GM12874 (cell line): ENCODE measurements at regions not wholly inside any gene's neighbourhood (a gene's known extent, or its start where the extent isn't known, plus 50 kb on each side); places are given as distances from the start of the nearest gene placed in this dataset.

Experiments
- TF ChIP-seq, protein P1 (sequence below): IDR thresholded peaks from 2 replicates; pipeline ENCODE4 v1.5.1; 2011; ENCODE audit warnings: low read depth, mild to moderate bottlenecking, control low read depth, low read length, moderate library complexity; ENCODE audit not compliant: insufficient read depth

DNA sequence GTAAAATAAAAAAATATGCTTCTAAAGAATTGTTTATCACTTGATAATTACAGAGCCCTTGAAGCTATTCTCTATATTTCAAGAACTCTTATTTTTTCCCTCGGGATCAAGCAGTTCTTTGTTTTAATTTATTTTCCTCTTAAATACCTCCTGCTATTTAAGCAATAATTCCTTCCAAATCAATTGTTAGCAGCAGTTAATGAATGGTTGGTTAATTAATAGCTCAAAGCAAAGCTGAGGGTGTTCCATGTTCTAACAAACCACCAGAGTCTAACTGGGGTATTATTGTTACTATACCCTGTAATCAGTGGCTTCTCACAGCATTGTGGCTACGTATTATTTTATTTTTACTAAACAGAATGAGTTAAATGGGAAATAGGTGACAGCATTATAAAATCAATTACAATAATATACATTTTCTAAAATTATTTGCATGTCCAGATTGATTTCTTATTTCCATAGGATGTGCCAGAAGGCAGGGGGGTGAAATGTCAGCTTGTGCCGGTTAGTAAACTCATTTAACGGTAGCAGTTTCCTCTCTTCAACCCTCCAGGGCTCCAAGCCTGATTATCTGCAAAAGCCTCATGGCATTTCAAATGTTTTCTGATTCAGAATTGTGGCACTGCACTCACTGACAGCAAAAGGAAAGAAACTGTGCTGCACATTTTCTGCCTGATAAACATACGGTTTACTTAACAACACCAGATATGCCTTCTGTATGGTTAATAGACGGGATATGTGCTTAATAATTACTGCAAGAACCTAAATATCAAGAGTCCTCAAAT, 286.9 kb upstream of the EMCN start:
- TF ChIP-seq, protein P1, sequence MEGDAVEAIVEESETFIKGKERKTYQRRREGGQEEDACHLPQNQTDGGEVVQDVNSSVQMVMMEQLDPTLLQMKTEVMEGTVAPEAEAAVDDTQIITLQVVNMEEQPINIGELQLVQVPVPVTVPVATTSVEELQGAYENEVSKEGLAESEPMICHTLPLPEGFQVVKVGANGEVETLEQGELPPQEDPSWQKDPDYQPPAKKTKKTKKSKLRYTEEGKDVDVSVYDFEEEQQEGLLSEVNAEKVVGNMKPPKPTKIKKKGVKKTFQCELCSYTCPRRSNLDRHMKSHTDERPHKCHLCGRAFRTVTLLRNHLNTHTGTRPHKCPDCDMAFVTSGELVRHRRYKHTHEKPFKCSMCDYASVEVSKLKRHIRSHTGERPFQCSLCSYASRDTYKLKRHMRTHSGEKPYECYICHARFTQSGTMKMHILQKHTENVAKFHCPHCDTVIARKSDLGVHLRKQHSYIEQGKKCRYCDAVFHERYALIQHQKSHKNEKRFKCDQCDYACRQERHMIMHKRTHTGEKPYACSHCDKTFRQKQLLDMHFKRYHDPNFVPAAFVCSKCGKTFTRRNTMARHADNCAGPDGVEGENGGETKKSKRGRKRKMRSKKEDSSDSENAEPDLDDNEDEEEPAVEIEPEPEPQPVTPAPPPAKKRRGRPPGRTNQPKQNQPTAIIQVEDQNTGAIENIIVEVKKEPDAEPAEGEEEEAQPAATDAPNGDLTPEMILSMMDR = no peak

DNA sequence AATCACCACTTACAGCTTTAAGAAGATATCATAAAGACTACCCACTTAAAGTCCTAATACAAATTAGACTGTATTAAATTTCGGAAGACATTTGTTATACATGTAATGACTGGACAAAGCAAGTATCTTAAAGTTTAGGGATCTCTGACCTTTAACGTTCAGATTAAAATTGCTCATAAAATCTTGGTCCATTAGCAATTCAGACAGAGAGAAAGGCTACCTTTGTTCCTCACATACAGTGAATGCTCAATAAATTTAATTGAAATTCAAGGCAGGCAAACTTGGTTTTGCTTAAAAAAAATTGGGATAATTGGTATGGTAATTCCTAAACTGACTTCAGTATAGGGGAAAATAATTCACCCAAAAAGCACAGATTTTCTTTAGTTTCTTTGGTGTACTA, 285.9 kb upstream of the EMCN start:
- TF ChIP-seq, protein P1 = no peak

DNA sequence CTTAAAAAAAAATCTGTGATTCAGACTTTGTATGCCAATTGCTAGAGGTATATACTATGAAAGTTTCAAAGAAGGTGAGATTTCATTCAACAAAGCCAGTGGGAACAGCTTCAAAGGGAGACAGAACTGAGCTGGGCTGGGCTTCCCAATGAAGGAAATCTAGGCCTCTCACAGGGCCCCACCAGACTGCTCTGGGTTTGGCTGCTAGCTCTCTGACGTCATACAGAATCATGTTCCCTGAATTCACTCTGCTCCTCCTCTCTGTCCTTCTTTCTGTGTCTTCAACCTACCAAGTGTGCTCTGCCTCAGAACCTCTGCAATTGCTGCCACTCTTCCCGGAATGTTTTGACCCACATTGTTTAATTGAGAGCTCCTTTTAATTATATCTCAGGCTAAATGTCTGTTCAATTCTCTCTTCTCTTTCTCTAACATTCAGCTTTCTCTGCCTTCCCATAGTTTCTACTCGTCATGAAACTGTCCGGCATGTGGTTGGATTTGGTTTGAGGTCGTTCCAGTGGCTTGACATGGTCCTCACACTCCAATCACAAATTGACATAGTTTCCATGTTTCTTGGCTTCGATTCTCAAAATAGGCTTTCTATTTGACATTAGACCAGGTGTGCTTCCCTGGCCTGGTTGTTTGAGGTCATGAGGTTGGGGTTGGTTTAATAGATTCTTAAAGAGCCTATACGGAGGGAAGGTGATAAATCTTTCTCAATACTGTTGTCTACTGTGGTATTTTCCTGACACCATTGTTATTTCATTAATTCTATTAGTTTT, 282.1 kb upstream of the EMCN start:
- TF ChIP-seq, protein P1 = no peak

DNA sequence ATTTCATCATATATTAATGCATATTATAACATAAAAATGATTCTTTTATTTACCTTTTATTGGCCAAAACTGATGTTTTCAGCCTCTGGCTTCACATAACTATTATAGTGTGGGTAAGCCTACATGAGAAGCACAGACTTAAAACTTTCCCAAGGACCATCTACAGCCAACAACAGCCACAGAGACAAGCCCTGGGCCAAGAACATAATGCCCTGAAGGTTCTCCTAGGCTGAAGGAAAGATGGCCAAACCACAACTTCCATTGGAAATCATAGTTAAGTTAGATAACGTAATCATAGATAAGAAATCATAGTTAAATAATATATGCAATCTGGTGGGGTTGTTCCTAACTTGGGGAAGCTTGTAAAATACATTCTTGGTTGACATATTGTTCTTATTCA, 280.0 kb upstream of the EMCN start:
- TF ChIP-seq, protein P1 = no peak

DNA sequence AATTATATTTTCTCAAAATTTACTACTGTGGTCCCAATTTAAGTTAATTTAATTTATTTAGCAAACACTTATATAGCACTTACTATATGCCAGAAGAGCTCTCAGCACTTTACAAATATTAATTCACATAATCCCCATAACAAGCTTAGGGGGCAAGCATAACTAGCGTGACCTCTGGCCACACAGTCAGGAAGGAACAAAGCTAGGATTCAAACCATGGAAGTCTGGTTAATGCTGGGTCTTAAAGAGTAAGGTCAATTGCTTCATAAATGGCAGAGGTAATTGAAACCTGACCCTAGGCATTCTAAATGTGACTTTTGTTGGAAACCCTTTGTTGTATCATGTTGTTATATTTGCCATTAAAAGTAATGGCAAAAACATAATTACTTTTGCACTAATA, 279.5 kb upstream of the EMCN start:
- TF ChIP-seq, protein P1 = no peak

DNA sequence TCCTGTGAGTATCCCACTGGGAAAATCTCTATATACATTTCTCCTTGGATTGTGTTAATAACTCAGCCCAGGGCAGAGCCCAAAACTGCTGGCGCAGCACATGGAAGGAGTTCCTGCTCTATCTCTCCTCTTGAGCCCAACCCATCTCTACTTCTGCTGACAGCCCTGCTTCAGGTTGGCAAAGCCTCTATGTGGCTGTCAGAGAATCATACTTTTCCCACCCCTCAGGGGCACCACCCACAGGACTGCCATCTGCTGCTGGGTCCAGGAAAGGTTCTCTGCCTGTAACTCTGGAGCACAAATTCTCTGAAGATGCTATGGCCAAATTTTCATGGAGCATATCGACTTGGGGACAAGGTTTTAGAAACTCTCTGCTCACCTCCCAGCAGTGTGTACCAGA, 278.5 kb upstream of the EMCN start:
- TF ChIP-seq, protein P1 = no peak

DNA sequence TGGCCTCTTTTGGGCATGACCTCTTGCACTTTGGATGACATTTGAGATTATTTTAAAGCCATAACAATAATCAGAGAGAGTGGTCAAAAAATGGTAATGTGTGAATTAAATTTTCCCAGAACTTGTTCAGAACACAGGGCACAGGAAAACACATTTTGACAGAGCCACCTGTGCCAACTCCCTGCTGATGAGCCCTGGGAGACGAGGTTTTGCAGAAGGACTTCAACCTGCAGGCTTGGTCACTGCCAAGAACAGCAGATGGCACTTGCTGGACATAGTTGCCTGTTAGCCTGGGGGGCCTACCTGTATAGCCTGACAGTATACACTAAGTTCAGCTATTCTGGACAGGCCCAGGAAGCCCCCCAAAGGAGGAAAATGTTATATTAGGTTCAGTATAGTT, 277.8 kb upstream of the EMCN start:
- TF ChIP-seq, protein P1 = no peak
